B cell (primary cell): ENCODE measurements at regions not wholly inside any gene's neighbourhood (a gene's known extent, or its start where the extent isn't known, plus 50 kb on each side); places are given as distances from the start of the nearest gene placed in this dataset.

Experiments used
- ATAC-seq: fragments of 200-7000 bp; cut with Tn5 transposase; one replicate; pipeline ENCODE4 v1.10.0; 2021; ENCODE audit warnings: low read depth, mild to moderate bottlenecking, moderate number of reproducible peaks, moderate library complexity
- CTCF ChIA-PET: fragments of 350-600 bp; sonication (Branson Sonifier 250); formaldehyde crosslinking; loops from one replicate; lab custom pipeline; 2021; ENCODE audit warnings: antibody characterized with exemption, inconsistent platforms; lab: Charles Lee
- POLR2A ChIA-PET: fragments of 350-600 bp; sonication (Branson Sonifier 250); formaldehyde crosslinking; loops from one replicate; lab custom pipeline; 2021; ENCODE audit warnings: antibody characterized with exemption; lab: Charles Lee
- DNase-seq: peaks from one replicate; pipeline ENCODE4 v3.0.0; 2013
- H2AFZ ChIP-seq: 2 replicates; pipeline ENCODE4 v1.6.1; 2012; ENCODE audit warnings: mild to moderate bottlenecking, low read depth, low read length; ENCODE audit not compliant: insufficient read depth, poor library complexity, severe bottlenecking
- H3K27ac ChIP-seq, 2 donors: 1 replicate in 1 of 2; 2 replicates in 1 of 2; pipeline ENCODE4 v1.5.1; 2012 to 2013; ENCODE audit warnings: low read length in 2 of 2, mild to moderate bottlenecking in 2 of 2, moderate library complexity in 1 of 2
- H3K27me3 ChIP-seq, 4 experiments: fragments of 200-600 bp in 1 of 4; sonication (generic) in 1 of 4; replicated peaks in 1 of 4; 1 replicate in 2 of 4; 2 replicates in 2 of 4; pipeline versions ENCODE4 v1.6.1 to v1.7.0; 2013 to 2016; ENCODE audit warnings: low read length in 3 of 4, mild to moderate bottlenecking in 2 of 4, mixed read lengths in 1 of 4, moderate library complexity in 1 of 4; ENCODE audit not compliant: insufficient read depth in 4 of 4, control insufficient read depth in 3 of 4; ENCODE audit errors: control extremely low read depth in 1 of 4
- H3K36me3 ChIP-seq, 2 experiments: replicated peaks in 1 of 2; 1 replicate in 1 of 2; 2 replicates in 1 of 2; pipeline versions ENCODE4 v1.6.1 to v1.7.1; 2013; ENCODE audit warnings: low read length in 1 of 2; ENCODE audit not compliant: insufficient read depth in 2 of 2, control insufficient read depth in 1 of 2; ENCODE audit errors: control extremely low read depth in 1 of 2, extremely low read depth in 1 of 2
- H3K4me1 ChIP-seq, 2 donors: fragments of 200-600 bp in 1 of 2; sonication (generic) in 1 of 2; 1 replicate in 1 of 2; 2 replicates in 1 of 2; pipeline versions ENCODE4 v1.5.1 to v1.6.1; 2013 to 2017; ENCODE audit warnings: low read length in 2 of 2; ENCODE audit not compliant: control insufficient read depth in 2 of 2, insufficient read depth in 2 of 2
- H3K4me2 ChIP-seq: replicated peaks from 2 replicates; pipeline ENCODE3; 2012; ENCODE audit warnings: mild to moderate bottlenecking, low read depth, low read length; ENCODE audit not compliant: poor library complexity, severe bottlenecking
- H3K4me3 ChIP-seq, 5 experiments: fragments of 200-600 bp in 1 of 5; sonication (generic) in 1 of 5; 1 replicate in 3 of 5; 2 replicates in 2 of 5; pipeline versions ENCODE4 v1.5.1 to v1.7.0; 2011 to 2016; ENCODE audit warnings: low read length in 4 of 5, mild to moderate bottlenecking in 4 of 5, low read depth in 2 of 5, control low read depth in 1 of 5, moderate library complexity in 1 of 5; ENCODE audit not compliant: insufficient read depth in 1 of 5; ENCODE audit errors: control extremely low read depth in 1 of 5, extremely low read depth in 1 of 5
- H3K79me2 ChIP-seq: fragments of 200-600 bp; sonication (generic); one replicate; pipeline ENCODE4 v1.6.0; 2016; ENCODE audit warnings: low read length; ENCODE audit not compliant: control insufficient read depth, insufficient read depth
- H3K9ac ChIP-seq: fragments of 200-600 bp; sonication (generic); 2 replicates; pipeline ENCODE4 v1.6.1; 2017; ENCODE audit warnings: mild to moderate bottlenecking, low read length, moderate library complexity
- H3K9me3 ChIP-seq, 3 donors: one replicate each; pipeline versions ENCODE4 v1.6.1 to v1.7.1; 2013; ENCODE audit warnings: low read length in 2 of 3; ENCODE audit not compliant: control insufficient read depth in 2 of 3, insufficient read depth in 1 of 3; ENCODE audit errors: control extremely low read depth in 1 of 3
- H4K20me1 ChIP-seq: 2 replicates; pipeline ENCODE4 v1.6.0; 2012; ENCODE audit warnings: mild to moderate bottlenecking, low read length; ENCODE audit not compliant: insufficient read depth, control insufficient read depth, poor library complexity, severe bottlenecking
- H3K27ac Mint-ChIP-seq: one replicate; pipeline ENCODE4 v1.8.0; 2021; ENCODE audit warnings: mixed read lengths
- H3K27me3 Mint-ChIP-seq: one replicate; pipeline ENCODE4 v1.8.0; 2021; ENCODE audit warnings: mixed read lengths
- H3K4me1 Mint-ChIP-seq: one replicate; pipeline ENCODE4 v1.8.0; 2021; ENCODE audit warnings: mixed read lengths
- H3K4me3 Mint-ChIP-seq: one replicate; pipeline ENCODE4 v1.8.0; 2021; ENCODE audit warnings: mixed read lengths
- H3K9me3 Mint-ChIP-seq: one replicate; pipeline ENCODE4 v1.8.0; 2022; ENCODE audit warnings: mixed read lengths; ENCODE audit not compliant: insufficient read depth
- CTCF ChIP-seq: fragments of 200-600 bp; IDR thresholded peaks from one replicate; pipeline ENCODE4 v1.8.0; 2022; ENCODE audit warnings: antibody characterized with exemption, mild to moderate bottlenecking
- EZH2 ChIP-seq: IDR thresholded peaks from 2 replicates; pipeline ENCODE4 v1.6.1; 2012; ENCODE audit warnings: borderline replicate concordance, low read depth, mild to moderate bottlenecking, moderate library complexity, low read length; ENCODE audit not compliant: insufficient read depth, poor library complexity, severe bottlenecking
- WGBS: methylation state at CpG from one replicate; pipeline ENCODE4 v1.1.5; 2013; ENCODE audit warnings: missing lambda C conversion rate; ENCODE audit not compliant: insufficient coverage; 5-methylcytosine and 5-hydroxymethylcytosine counted together
- intact Hi-C: fragments of 100-400 bp; cut with micrococcal nuclease; formaldehyde crosslinking; loops from one replicate; pipeline ENCODE4 v1.10.0; 2022

DNA sequence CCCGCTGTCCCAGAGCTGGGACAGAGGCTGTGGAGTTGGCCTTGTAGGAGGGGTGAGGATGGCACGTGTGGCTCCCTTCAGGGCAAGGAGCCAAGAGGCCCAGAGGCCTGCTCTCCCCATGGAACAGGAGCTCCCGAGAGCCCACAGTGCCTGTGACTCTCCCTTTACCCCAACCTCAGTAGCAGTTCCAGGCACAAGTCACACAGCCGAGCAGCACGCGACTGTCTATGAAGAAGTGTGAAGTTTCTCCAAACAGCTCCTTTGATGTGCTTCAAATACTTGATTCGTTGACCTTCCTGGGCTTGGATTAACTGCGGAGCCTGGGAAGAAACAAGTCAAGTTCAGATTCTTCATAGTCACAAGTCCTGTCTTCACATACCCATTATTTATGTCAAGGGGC lies 208.7 kb downstream of the IRX2 start:
- Histone ChIP-seq H2AFZ (no peak overlapping the region), H3K79me2 (no peaks in the 10 kb centered on the region), H3K9me3 (peaks cover 0 to 18% (median 0%) of the 10 kb centered on the region in 3 donors), H3K9ac (no peak overlapping the region), H4K20me1 (no peaks in the 10 kb centered on the region), H3K36me3 (no peaks in the 10 kb centered on the region), H3K4me3 (no peak overlapping the region), H3K27ac (no peak overlapping the region), H3K4me2 (no peak overlapping the region), H3K4me1 (no peaks in the 10 kb centered on the region), H3K27me3 (no peaks in the 10 kb centered on the region)
- CTCF ChIA-PET = no interaction called here
- no peak for ATAC-seq
- no peak overlapping the region for H3K27ac Mint-ChIP-seq
- DNase-seq = no peak
- WGBS = 92% methylated on average over 6 of the region's 8 CpGs
- H3K9me3 Mint-ChIP-seq = peaks cover 14% of the 10 kb centered on the region
- H3K4me3 Mint-ChIP-seq = no peak overlapping the region
- no peaks in the 10 kb centered on the region for H3K4me1 Mint-ChIP-seq
- POLR2A ChIA-PET = no interaction called here
- no peaks in the 10 kb centered on the region for H3K27me3 Mint-ChIP-seq
- TF ChIP-seq CTCF (no peak), EZH2 (no peak)
- intact Hi-C loops = no loop called here

DNA sequence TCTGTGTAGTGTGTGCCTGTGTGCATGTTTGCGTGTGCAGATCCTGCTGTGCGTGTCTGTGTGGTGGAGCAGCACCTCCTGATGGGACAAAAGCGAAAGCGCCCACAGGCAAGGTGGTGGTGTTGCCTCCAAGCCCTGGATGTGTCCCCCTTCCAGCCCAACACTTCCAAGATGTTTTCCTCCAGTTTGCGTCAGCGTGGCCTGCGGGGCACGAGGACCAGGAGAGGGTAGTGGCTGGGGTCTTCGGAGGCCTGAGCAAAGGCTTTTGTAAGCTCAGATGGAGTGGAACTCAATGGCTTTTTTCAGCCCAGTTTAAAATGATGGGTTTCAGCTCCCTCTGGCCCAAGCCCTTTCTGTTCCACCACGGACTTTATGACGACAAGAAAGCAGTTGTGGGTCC lies 209.5 kb downstream of the IRX2 start:
- no peak for DNase-seq
- Histone ChIP-seq H3K36me3 (no peaks in the 10 kb centered on the region), H3K9me3 (peaks cover 0 to 25% (median 0%) of the 10 kb centered on the region in 3 donors), H3K4me1 (no peaks in the 10 kb centered on the region), H4K20me1 (no peaks in the 10 kb centered on the region), H3K4me2 (no peak overlapping the region), H2AFZ (no peak overlapping the region), H3K27me3 (no peaks in the 10 kb centered on the region), H3K4me3 (no peak overlapping the region), H3K79me2 (no peaks in the 10 kb centered on the region), H3K9ac (no peak overlapping the region), H3K27ac (no peak overlapping the region)
- POLR2A ChIA-PET = no interaction called here
- Mint-ChIP-seq H3K27me3 (no peaks in the 10 kb centered on the region), H3K4me3 (no peak overlapping the region), H3K9me3 (peaks cover 14% of the 10 kb centered on the region), H3K4me1 (no peaks in the 10 kb centered on the region), H3K27ac (no peak overlapping the region)
- intact Hi-C loops = no loop called here
- ATAC-seq = no peak
- TF ChIP-seq EZH2 (no peak), CTCF (no peak)
- WGBS = 87% methylated on average over 11 of the region's 11 CpGs
- CTCF ChIA-PET = no interaction called here
